Hepatocyte (in vitro differentiated cells): ENCODE measurements at regions not wholly inside any gene's neighbourhood (a gene's known extent, or its start where the extent isn't known, plus 50 kb on each side); places are given as distances from the start of the nearest gene placed in this dataset.

ENCODE experiments used
- DNase-seq: peaks from one replicate; pipeline ENCODE4 v3.0.0-alpha.2; 2016; ENCODE audit warnings: low spot score
- H2AFZ ChIP-seq: fragments of 200-600 bp; sonication (generic); 2 replicates; pipeline ENCODE4 v1.6.0; 2016; ENCODE audit warnings: antibody characterized with exemption, mild to moderate bottlenecking
- H3K27ac ChIP-seq: fragments of 200-600 bp; sonication (generic); 2 replicates; pipeline ENCODE4 v1.5.1; 2016; ENCODE audit warnings: mild to moderate bottlenecking
- H3K27me3 ChIP-seq: fragments of 200-600 bp; sonication (generic); 2 replicates; pipeline ENCODE4 v1.6.1; 2016
- H3K36me3 ChIP-seq: fragments of 200-600 bp; sonication (generic); replicated peaks from 2 replicates; pipeline ENCODE4 v1.5.1; 2016; ENCODE audit warnings: low read depth; ENCODE audit not compliant: insufficient read depth
- H3K4me1 ChIP-seq: fragments of 200-600 bp; sonication (generic); 2 replicates; pipeline ENCODE4 v1.5.1; 2016; ENCODE audit warnings: mild to moderate bottlenecking, moderate library complexity; ENCODE audit not compliant: insufficient read depth
- H3K4me2 ChIP-seq: fragments of 200-600 bp; sonication (generic); 2 replicates; pipeline ENCODE4 v1.6.0; 2016
- H3K4me3 ChIP-seq: fragments of 200-600 bp; sonication (generic); 2 replicates; pipeline ENCODE4 v1.5.1; 2016; ENCODE audit warnings: mild to moderate bottlenecking
- H3K79me2 ChIP-seq: fragments of 200-600 bp; sonication (generic); 2 replicates; pipeline ENCODE4 v1.6.0; 2017; ENCODE audit warnings: mild to moderate bottlenecking
- H3K9me2 ChIP-seq: fragments of 200-600 bp; sonication (generic); replicated peaks from 2 replicates; pipeline ENCODE4 v1.6.0; 2017; ENCODE audit warnings: mild to moderate bottlenecking; ENCODE audit not compliant: insufficient read depth
- H3K9me3 ChIP-seq: fragments of 200-600 bp; sonication (generic); 2 replicates; pipeline ENCODE4 v1.5.1; 2016; ENCODE audit warnings: low read depth, mild to moderate bottlenecking
- H4K20me1 ChIP-seq: fragments of 200-600 bp; sonication (generic); 2 replicates; pipeline ENCODE4 v1.6.0; 2016; ENCODE audit warnings: mild to moderate bottlenecking; ENCODE audit not compliant: insufficient read depth, poor library complexity, severe bottlenecking
- CTCF ChIP-seq: fragments of 200-600 bp; sonication (generic); IDR thresholded peaks from 2 replicates; pipeline ENCODE4 v1.5.1; 2016; ENCODE audit warnings: antibody characterized with exemption, mild to moderate bottlenecking; ENCODE audit not compliant: poor library complexity
- EZH2 ChIP-seq: fragments of 200-600 bp; sonication (generic); IDR thresholded peaks from 2 replicates; pipeline ENCODE4 v1.6.1; 2016; ENCODE audit warnings: antibody characterized with exemption, mild to moderate bottlenecking, borderline replicate concordance
- EZH2phosphoT487 ChIP-seq: fragments of 200-600 bp; sonication (generic); IDR thresholded peaks from one replicate; pipeline ENCODE4 v1.6.1; 2018; ENCODE audit warnings: antibody characterized with exemption, mild to moderate bottlenecking, low read depth, moderate library complexity; ENCODE audit not compliant: unreplicated experiment, severe bottlenecking
- WGBS: methylation state at CpG from one replicate; pipeline ENCODE4 v1.1.6; 2016; ENCODE audit warnings: low lambda C conversion rate; ENCODE audit errors: missing lambda C conversion rate; 5-methylcytosine and 5-hydroxymethylcytosine counted together

- Histone ChIP-seq H3K4me3 (no peak overlapping the region), H4K20me1 (no peaks in the 10 kb centered on the region), H3K36me3 (no peaks in the 10 kb centered on the region), H2AFZ (no peak overlapping the region), H3K9me2 (no peaks in the 10 kb centered on the region), H3K4me2 (no peak overlapping the region), H3K4me1 (no peaks in the 10 kb centered on the region), H3K9me3 (no peaks in the 10 kb centered on the region), H3K79me2 (no peaks in the 10 kb centered on the region), H3K27me3 (no peaks in the 10 kb centered on the region), H3K27ac (no peak overlapping the region)
- 68% methylated on average over 5 of the region's 5 CpGs for WGBS
- TF ChIP-seq EZH2phosphoT487 (no peak), CTCF (no peak), EZH2 (no peak)
- no peak for DNase-seq
Measured at GRCh38 chr1:79554688-79555087, 548.2 kb upstream of the ADGRL4 start.

- H3K4me2 ChIP-seq: no peak overlapping the region
- H3K27me3 ChIP-seq: no peaks in the 10 kb centered on the region
- no peak overlapping the region for H2AFZ ChIP-seq
- TF ChIP-seq CTCF (no peak), EZH2 (no peak), EZH2phosphoT487 (no peak)
- no peaks in the 10 kb centered on the region for H3K9me3 ChIP-seq
- no peaks in the 10 kb centered on the region for H3K4me1 ChIP-seq
- H3K9me2 ChIP-seq: no peaks in the 10 kb centered on the region
- H3K36me3 ChIP-seq: no peaks in the 10 kb centered on the region
- H3K79me2 ChIP-seq: no peaks in the 10 kb centered on the region
- no peaks in the 10 kb centered on the region for H4K20me1 ChIP-seq
- no peak overlapping the region for H3K27ac ChIP-seq
- WGBS: 62% methylated on average over 3 of the region's 3 CpGs
- no peak for DNase-seq
- no peak overlapping the region for H3K4me3 ChIP-seq
Measured at GRCh38 chr1:79551321-79551720, 544.8 kb upstream of the ADGRL4 start.

- no peak for TF ChIP-seq EZH2
- TF ChIP-seq CTCF: no peak
- no peak for TF ChIP-seq EZH2phosphoT487
- H3K4me1 ChIP-seq: no peaks in the 10 kb centered on the region
- no peaks in the 10 kb centered on the region for H3K27me3 ChIP-seq
- 96% methylated on average over 6 of the region's 6 CpGs for WGBS
- no peak overlapping the region for H3K4me2 ChIP-seq
- H2AFZ ChIP-seq: no peak overlapping the region
- H4K20me1 ChIP-seq: no peaks in the 10 kb centered on the region
- no peaks in the 10 kb centered on the region for H3K36me3 ChIP-seq
- H3K9me3 ChIP-seq: no peaks in the 10 kb centered on the region
- no peaks in the 10 kb centered on the region for H3K9me2 ChIP-seq
- H3K27ac ChIP-seq: no peak overlapping the region
- no peak for DNase-seq
- H3K79me2 ChIP-seq: no peaks in the 10 kb centered on the region
- no peak overlapping the region for H3K4me3 ChIP-seq
Measured at GRCh38 chr1:79550402-79550801, 543.9 kb upstream of the ADGRL4 start.

DNA sequence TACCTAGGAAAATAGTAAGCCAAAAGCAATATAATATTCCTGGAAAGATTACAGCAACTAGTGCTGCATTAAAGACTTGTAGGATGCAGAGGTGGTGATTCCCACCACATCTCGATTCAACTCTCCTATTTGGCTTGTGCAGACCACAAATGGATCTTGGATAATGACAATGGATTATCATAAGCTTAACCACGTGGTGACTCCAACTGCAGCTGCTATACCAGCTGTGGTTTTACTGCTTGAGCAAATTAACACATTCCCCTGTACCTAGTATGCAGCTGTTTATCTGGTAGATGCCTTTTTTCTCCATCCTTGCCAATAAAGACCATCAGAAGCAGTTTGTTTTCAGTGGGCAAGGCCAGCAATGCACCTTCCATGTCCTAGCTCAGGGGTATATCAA lies 542.7 kb upstream of the ADGRL4 start:
- Histone ChIP-seq H3K79me2 (no peaks in the 10 kb centered on the region), H3K4me2 (no peak overlapping the region), H3K36me3 (no peaks in the 10 kb centered on the region), H3K4me3 (no peak overlapping the region), H3K27me3 (no peaks in the 10 kb centered on the region), H3K9me3 (no peaks in the 10 kb centered on the region), H3K27ac (no peak overlapping the region), H3K9me2 (no peaks in the 10 kb centered on the region), H3K4me1 (no peaks in the 10 kb centered on the region), H2AFZ (no peak overlapping the region), H4K20me1 (no peaks in the 10 kb centered on the region)
- WGBS: 70% methylated on average over 2 of the region's 2 CpGs
- TF ChIP-seq EZH2phosphoT487 (no peak), CTCF (no peak), EZH2 (no peak)
- DNase-seq: no peak
